ENCODE measurements at regions not wholly inside any gene's neighbourhood (a gene's known extent, or its start where the extent isn't known, plus 50 kb on each side); places are given as distances from the start of the nearest gene placed in this dataset.

- Histone ChIP-seq H3K4me3 (ENCODE audit: low read length) (peak overlapping the region; percentile 38), H3K36me3 (ENCODE audit: insufficient read depth, low read length) (no peaks in the 10 kb centered on the region), H3K27me3 (ENCODE audit: control insufficient read depth, insufficient read depth, low read length) (no peaks in the 10 kb centered on the region), H3K9me3 (replicated peaks; ENCODE audit: low read length) (no peaks in the 10 kb centered on the region), H3K4me1 (ENCODE audit: control insufficient read depth, insufficient read depth, low read length) (no peaks in the 10 kb centered on the region), H3K4me2 (ENCODE audit: low read length) (peak overlapping the region; percentile 54), H3K9ac (ENCODE audit: low read depth, low read length) (peak overlapping the region; percentile 7)
Measured at GRCh38 chr15:95669146-95669922, 661.2 kb upstream of the NR2F2 start.

GRCh38 chr15:95674031-95674430 is 656.5 kb upstream of the NR2F2 start:
- H3K9ac ChIP-seq (ENCODE audit: low read depth, low read length): no peak overlapping the region
- no peak overlapping the region for H3K4me2 ChIP-seq (ENCODE audit: low read length)
- H3K36me3 ChIP-seq (ENCODE audit: insufficient read depth, low read length): no peaks in the 10 kb centered on the region
- H3K4me1 ChIP-seq (ENCODE audit: control insufficient read depth, insufficient read depth, low read length): no peaks in the 10 kb centered on the region
- no peaks in the 10 kb centered on the region for H3K27me3 ChIP-seq (ENCODE audit: control insufficient read depth, insufficient read depth, low read length)
- H3K4me3 ChIP-seq (ENCODE audit: low read length): no peak overlapping the region
- no peaks in the 10 kb centered on the region for H3K9me3 ChIP-seq (replicated peaks; ENCODE audit: low read length)

GRCh38 chr15:95676500-95676899 is 654.0 kb upstream of the NR2F2 start:
- Histone ChIP-seq H3K36me3 (ENCODE audit: insufficient read depth, low read length) (no peaks in the 10 kb centered on the region), H3K4me3 (ENCODE audit: low read length) (no peak overlapping the region), H3K4me2 (ENCODE audit: low read length) (no peak overlapping the region), H3K9ac (ENCODE audit: low read depth, low read length) (no peak overlapping the region), H3K27me3 (ENCODE audit: control insufficient read depth, insufficient read depth, low read length) (no peaks in the 10 kb centered on the region), H3K4me1 (ENCODE audit: control insufficient read depth, insufficient read depth, low read length) (no peaks in the 10 kb centered on the region), H3K9me3 (replicated peaks; ENCODE audit: low read length) (no peaks in the 10 kb centered on the region)

- Histone ChIP-seq H3K4me3 (ENCODE audit: low read length) (no peak overlapping the region), H3K9me3 (replicated peaks; ENCODE audit: low read length) (no peaks in the 10 kb centered on the region), H3K27me3 (ENCODE audit: control insufficient read depth, insufficient read depth, low read length) (no peaks in the 10 kb centered on the region), H3K9ac (ENCODE audit: low read depth, low read length) (no peak overlapping the region), H3K36me3 (ENCODE audit: insufficient read depth, low read length) (no peaks in the 10 kb centered on the region), H3K4me2 (ENCODE audit: low read length) (no peak overlapping the region), H3K4me1 (ENCODE audit: control insufficient read depth, insufficient read depth, low read length) (peaks cover 17% of the 10 kb centered on the region)
Measured at GRCh38 chr15:95679847-95680582, 650.5 kb upstream of the NR2F2 start.

GRCh38 chr15:95680728-95681127 is 649.8 kb upstream of the NR2F2 start:
- no peaks in the 10 kb centered on the region for H3K27me3 ChIP-seq (ENCODE audit: control insufficient read depth, insufficient read depth, low read length)
- H3K9me3 ChIP-seq (replicated peaks; ENCODE audit: low read length): no peaks in the 10 kb centered on the region
- H3K9ac ChIP-seq (ENCODE audit: low read depth, low read length): no peak overlapping the region
- no peaks in the 10 kb centered on the region for H3K36me3 ChIP-seq (ENCODE audit: insufficient read depth, low read length)
- H3K4me2 ChIP-seq (ENCODE audit: low read length): no peak overlapping the region
- H3K4me1 ChIP-seq (ENCODE audit: control insufficient read depth, insufficient read depth, low read length): peaks cover 20% of the 10 kb centered on the region
- no peak overlapping the region for H3K4me3 ChIP-seq (ENCODE audit: low read length)

- no peak overlapping the region for H3K4me3 ChIP-seq (ENCODE audit: low read length)
- H3K4me1 ChIP-seq (ENCODE audit: control insufficient read depth, insufficient read depth, low read length): peaks cover 20% of the 10 kb centered on the region
- no peaks in the 10 kb centered on the region for H3K36me3 ChIP-seq (ENCODE audit: insufficient read depth, low read length)
- no peaks in the 10 kb centered on the region for H3K27me3 ChIP-seq (ENCODE audit: control insufficient read depth, insufficient read depth, low read length)
- H3K9me3 ChIP-seq (replicated peaks; ENCODE audit: low read length): no peaks in the 10 kb centered on the region
- H3K9ac ChIP-seq (ENCODE audit: low read depth, low read length): no peak overlapping the region
- H3K4me2 ChIP-seq (ENCODE audit: low read length): no peak overlapping the region
Measured at GRCh38 chr15:95681836-95682544, 648.5 kb upstream of the NR2F2 start.

GRCh38 chr15:95684126-95684525 is 646.4 kb upstream of the NR2F2 start:
- no peaks in the 10 kb centered on the region for H3K36me3 ChIP-seq (ENCODE audit: insufficient read depth, low read length)
- H3K4me3 ChIP-seq (ENCODE audit: low read length): peak overlapping the region; percentile 21
- H3K4me2 ChIP-seq (ENCODE audit: low read length): peak overlapping the region; percentile 48
- no peaks in the 10 kb centered on the region for H3K27me3 ChIP-seq (ENCODE audit: control insufficient read depth, insufficient read depth, low read length)
- peak overlapping the region; percentile 34 for H3K9ac ChIP-seq (ENCODE audit: low read depth, low read length)
- peaks cover 20% of the 10 kb centered on the region for H3K4me1 ChIP-seq (ENCODE audit: control insufficient read depth, insufficient read depth, low read length)
- H3K9me3 ChIP-seq (replicated peaks; ENCODE audit: low read length): no peaks in the 10 kb centered on the region

GRCh38 chr15:95684693-95685115 is 645.8 kb upstream of the NR2F2 start:
- H3K9me3 ChIP-seq (replicated peaks; ENCODE audit: low read length): no peaks in the 10 kb centered on the region
- peak overlapping the region; percentile 21 for H3K4me3 ChIP-seq (ENCODE audit: low read length)
- peak overlapping the region; percentile 48 for H3K4me2 ChIP-seq (ENCODE audit: low read length)
- no peaks in the 10 kb centered on the region for H3K27me3 ChIP-seq (ENCODE audit: control insufficient read depth, insufficient read depth, low read length)
- peaks cover 20% of the 10 kb centered on the region for H3K4me1 ChIP-seq (ENCODE audit: control insufficient read depth, insufficient read depth, low read length)
- no peaks in the 10 kb centered on the region for H3K36me3 ChIP-seq (ENCODE audit: insufficient read depth, low read length)
- H3K9ac ChIP-seq (ENCODE audit: low read depth, low read length): peak overlapping the region; percentile 34

- H3K4me3 ChIP-seq (ENCODE audit: low read length): no peak overlapping the region
- no peaks in the 10 kb centered on the region for H3K9me3 ChIP-seq (replicated peaks; ENCODE audit: low read length)
- no peak overlapping the region for H3K9ac ChIP-seq (ENCODE audit: low read depth, low read length)
- peaks cover 20% of the 10 kb centered on the region for H3K4me1 ChIP-seq (ENCODE audit: control insufficient read depth, insufficient read depth, low read length)
- no peaks in the 10 kb centered on the region for H3K36me3 ChIP-seq (ENCODE audit: insufficient read depth, low read length)
- H3K4me2 ChIP-seq (ENCODE audit: low read length): no peak overlapping the region
- no peaks in the 10 kb centered on the region for H3K27me3 ChIP-seq (ENCODE audit: control insufficient read depth, insufficient read depth, low read length)
Measured at GRCh38 chr15:95687061-95687460, 643.4 kb upstream of the NR2F2 start.

GRCh38 chr15:95687686-95688085 is 642.8 kb upstream of the NR2F2 start:
- no peaks in the 10 kb centered on the region for H3K36me3 ChIP-seq (ENCODE audit: insufficient read depth, low read length)
- H3K4me2 ChIP-seq (ENCODE audit: low read length): no peak overlapping the region
- no peaks in the 10 kb centered on the region for H3K9me3 ChIP-seq (replicated peaks; ENCODE audit: low read length)
- H3K4me3 ChIP-seq (ENCODE audit: low read length): no peak overlapping the region
- H3K4me1 ChIP-seq (ENCODE audit: control insufficient read depth, insufficient read depth, low read length): peaks cover 20% of the 10 kb centered on the region
- H3K9ac ChIP-seq (ENCODE audit: low read depth, low read length): no peak overlapping the region
- H3K27me3 ChIP-seq (ENCODE audit: control insufficient read depth, insufficient read depth, low read length): no peaks in the 10 kb centered on the region

GRCh38 chr15:95690631-95691340 is 639.7 kb upstream of the NR2F2 start:
- H3K36me3 ChIP-seq (ENCODE audit: insufficient read depth, low read length): no peaks in the 10 kb centered on the region
- H3K9me3 ChIP-seq (replicated peaks; ENCODE audit: low read length): peaks cover 8% of the 10 kb centered on the region
- no peak overlapping the region for H3K9ac ChIP-seq (ENCODE audit: low read depth, low read length)
- no peaks in the 10 kb centered on the region for H3K27me3 ChIP-seq (ENCODE audit: control insufficient read depth, insufficient read depth, low read length)
- no peak overlapping the region for H3K4me2 ChIP-seq (ENCODE audit: low read length)
- H3K4me1 ChIP-seq (ENCODE audit: control insufficient read depth, insufficient read depth, low read length): no peaks in the 10 kb centered on the region
- no peak overlapping the region for H3K4me3 ChIP-seq (ENCODE audit: low read length)
